HG02943 (cell line): ENCODE measurements at regions not wholly inside any gene's neighbourhood (a gene's known extent, or its start where the extent isn't known, plus 50 kb on each side); places are given as distances from the start of the nearest gene placed in this dataset.

Source experiments
- ATAC-seq: cut with Tn5 transposase; IDR thresholded peaks from one replicate; pipeline ENCODE4 v1.9.1; 2021; ENCODE audit warnings: mild to moderate bottlenecking, low read depth, moderate library complexity; ENCODE audit not compliant: unreplicated experiment

DNA sequence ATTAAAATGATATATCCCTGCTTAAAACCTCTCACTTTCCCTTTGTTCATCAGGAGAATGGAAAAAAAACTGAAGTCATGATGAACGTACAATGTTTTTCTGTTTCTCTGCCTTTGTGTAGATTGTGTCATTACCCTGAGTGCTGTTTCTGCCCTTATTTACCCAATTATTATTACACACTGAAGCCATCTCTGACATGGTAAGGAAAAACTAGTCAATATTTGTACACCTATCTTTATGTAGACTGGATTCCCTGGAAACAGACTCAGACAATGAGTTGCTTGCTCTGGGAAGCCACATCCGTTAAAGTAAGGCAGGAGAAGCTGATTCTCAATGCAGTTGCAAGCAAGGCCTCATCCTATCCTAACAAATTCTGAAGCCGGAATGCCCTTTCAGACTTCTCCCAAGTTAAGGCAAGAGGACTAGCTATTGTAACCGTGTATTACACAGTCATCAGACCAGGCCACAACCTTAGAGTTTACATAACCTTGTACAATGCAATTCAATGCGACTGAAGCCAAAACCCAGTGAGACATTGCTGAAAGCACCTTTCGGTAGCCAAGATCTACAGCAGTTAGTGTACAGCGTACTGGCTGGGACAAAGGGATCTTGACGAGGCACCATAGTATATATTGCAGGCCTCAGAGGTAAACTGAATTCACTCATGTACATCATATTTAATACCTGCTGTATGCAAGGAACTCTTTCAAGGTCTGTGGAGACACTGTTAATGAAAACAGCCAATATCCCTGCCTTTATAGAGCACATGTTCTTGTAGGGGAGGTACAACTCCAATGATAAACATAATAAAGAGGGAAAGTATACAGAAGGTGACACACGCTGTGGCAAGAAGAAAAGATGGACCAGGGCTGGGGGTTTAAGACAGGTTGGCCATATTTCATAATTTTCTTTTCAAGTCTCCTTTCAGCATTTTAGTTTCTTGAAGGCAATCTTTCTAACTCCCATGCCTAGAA, 1040.8 kb upstream of the SEMA6D start:
- no peak for ATAC-seq

DNA sequence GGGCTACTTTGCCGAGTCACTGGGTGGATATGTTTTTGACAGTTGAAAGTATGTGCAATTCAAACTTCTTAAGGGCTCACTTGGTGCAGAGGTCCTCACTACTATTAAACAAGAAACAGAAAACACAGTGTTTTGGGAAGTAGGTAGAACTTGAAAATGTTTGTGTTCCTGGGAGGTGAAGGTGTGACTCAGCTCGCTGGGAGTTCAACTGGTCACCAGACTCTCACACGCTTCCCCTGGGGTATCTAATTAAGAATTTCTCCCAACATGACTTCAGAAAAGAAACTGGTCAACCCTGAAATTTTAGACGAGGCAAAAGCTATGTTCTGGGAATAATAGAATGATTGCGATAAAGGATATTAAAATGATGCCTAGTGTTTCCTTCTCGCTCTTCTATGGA, 1039.8 kb upstream of the SEMA6D start:
- no peak for ATAC-seq

DNA sequence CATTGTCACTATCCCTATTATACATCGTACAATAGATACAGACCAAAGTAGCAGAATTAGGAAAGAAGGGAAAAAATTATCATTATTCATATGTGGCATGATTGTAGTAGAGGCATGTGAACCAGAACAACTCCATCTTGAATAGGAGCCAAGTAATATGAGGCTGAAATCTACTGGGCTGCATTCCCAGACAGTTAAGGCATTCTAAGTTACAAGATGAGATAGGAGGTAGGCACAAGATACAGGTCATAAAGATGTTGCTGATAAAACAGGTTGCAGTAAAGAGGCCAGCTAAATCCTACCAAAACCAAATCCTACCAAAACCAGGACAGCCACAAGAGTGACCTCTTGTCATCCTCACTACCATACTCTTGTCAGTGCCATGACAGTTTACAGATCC, 1035.4 kb upstream of the SEMA6D start:
- no peak for ATAC-seq

DNA sequence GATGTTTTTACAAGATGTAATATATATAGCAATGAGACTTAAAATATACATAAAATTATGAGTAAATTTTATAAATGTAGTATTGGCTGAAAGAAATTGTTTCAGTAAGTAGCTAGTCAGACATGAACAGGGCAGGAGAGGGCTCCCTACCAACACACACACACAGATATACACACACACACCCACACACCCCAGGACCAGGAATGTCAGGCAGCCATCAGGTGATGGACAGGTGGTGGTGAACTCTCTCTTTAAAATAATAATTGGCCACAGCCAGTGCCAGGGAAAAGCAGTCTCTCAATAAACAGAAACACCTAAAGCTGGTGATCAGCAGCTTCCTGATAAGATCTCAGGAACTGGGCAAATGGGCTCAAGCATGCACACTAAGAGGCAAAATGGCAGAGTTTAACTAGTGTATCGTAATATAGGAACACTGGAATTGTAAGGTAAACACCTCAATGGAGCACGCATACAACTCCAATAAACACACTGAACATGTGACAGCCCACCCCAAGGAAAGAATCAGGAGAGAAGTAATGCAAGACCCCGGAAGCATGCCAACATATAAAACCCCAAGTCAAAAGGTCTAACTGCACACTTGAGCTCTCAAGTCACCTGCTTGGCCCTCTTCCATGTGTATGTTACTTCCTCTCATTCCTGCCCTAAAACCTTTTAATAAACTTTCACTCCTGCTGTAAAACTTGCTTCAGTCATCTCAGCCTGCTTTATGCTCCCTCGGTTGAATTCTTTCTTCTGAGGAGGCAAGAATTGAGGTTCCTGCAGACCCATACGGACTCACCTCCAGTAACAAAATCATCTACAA, 1034.1 kb upstream of the SEMA6D start:
- no peak for ATAC-seq

DNA sequence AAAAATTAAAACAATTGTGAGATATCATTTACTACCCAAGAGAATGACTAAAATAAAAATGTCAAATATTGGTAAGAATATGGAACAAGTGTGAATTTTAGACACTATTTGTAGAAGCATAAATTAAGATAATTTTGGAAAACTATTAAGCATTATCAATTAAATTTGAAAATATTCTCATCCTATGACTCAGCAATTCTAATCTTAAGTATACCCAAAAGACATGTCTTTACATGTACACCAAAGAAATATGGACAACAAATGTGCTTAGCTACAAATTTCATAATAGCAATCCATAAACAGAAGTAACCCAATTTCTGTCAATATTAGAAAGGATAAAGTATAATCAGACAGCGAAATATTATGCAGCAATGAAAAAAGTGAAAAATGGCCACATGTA, 1032.2 kb upstream of the SEMA6D start:
- no peak for ATAC-seq

DNA sequence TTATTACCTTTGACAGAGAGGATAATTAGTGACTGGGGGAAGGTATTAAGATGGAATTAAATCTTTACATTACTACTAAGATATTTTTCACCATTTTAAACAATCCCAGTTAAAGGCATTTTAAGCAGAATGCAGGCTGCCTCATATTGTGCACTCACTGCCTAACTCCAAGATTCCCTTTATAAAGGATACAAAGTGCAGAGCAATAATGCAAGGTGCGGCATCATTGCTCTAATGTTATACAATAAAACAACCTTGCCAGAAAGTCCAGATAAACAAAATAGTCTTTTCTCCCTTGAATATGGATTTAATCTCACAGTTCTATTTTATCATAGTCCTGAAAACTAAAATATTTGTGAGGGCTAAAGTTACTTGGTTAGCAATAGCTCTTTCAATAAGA, 1031.6 kb upstream of the SEMA6D start:
- no peak for ATAC-seq

DNA sequence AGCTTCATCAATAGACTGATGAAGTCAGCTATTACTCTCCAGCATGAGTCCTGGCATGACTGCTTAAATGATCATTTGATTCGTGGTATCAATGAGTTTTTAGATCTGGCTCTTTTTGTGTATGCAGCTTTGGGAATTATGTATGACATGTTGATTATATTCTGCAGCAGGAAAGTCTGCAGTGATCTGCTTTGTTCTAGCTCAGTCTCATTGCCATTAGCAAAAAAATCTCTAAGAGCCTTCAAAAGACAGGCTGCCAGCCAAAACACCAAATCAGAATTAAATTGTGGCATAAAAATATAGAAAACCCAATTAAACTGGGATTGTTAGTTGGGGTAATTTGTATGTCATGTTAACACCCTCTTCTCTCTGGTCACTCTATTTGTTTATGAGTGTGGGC, 1021.0 kb upstream of the SEMA6D start:
- ATAC-seq = no peak

DNA sequence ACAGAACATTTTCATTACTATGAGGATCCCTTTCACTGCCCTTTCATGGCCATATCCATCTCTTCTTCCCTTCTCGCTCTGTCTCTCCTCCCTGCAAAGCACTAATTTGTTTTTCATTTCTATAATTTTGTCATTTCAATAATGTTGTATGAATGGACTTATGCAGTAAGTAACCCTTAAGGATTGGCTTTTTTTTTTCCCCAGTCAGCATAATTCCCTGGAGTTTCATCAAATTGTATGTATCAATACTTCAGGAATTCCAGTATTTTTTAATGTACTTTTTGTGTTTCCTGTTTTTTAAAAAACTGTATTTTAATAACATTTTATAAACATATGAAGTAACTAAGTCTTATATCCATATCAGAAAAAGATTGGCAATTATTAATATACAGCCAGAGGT, 1016.0 kb upstream of the SEMA6D start:
- ATAC-seq = no peak

DNA sequence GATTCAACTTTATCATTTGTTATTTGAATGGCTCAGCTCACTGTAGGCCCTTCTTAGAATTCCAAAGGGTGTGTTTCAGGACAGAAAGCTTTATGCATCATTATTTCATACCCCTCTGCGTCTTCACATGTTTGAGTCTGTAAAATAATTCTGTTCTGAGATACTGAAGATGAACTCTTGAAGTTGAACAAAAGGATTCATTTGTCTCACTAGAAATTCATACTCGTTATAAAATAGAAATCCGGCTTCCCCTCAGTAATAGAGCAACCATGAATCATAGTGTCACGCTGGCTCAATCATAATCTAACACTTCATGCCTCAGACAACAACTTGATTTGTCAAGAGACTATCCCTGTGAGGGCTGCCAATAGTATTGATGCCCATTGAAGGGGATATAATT, 1015.4 kb upstream of the SEMA6D start:
- no peak for ATAC-seq

DNA sequence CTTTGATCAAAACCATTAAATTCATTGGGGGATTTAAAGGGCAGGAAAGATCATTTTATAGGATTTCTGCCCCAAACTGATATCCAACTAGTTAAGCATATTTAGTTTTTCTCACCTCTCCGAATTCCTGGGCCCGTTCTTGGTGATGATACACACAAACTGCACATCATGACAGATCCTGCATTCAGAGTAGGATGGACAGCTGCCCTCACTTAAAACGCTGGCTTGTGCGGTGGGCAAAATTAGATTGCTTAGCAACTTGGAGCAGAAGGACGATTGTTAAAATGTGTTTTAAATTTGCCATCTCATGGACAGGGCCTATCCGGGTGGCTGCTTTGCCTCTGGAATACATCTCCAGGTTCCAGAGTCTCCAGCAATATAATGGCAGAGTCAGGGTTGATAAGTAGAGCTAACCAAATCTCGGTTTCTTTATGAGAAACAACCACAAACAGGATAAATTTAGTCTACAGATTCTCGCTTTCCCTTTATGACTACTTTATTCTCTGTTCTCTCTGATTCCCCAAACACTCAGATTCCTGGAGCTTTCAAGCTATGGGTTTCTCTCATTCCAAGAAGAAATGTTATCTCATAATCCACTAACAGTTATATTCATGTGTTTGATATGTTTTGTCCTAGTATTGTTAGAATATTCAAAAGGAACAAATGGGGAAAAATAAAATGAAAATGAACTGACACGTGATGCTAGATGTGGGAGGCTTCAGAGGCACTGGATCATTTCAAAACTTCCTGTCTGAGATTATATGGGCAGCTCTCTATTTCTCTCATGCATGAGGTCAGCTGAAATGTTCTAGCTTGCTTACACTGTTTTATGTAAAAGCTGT, 1014.1 kb upstream of the SEMA6D start:
- no peak for ATAC-seq

DNA sequence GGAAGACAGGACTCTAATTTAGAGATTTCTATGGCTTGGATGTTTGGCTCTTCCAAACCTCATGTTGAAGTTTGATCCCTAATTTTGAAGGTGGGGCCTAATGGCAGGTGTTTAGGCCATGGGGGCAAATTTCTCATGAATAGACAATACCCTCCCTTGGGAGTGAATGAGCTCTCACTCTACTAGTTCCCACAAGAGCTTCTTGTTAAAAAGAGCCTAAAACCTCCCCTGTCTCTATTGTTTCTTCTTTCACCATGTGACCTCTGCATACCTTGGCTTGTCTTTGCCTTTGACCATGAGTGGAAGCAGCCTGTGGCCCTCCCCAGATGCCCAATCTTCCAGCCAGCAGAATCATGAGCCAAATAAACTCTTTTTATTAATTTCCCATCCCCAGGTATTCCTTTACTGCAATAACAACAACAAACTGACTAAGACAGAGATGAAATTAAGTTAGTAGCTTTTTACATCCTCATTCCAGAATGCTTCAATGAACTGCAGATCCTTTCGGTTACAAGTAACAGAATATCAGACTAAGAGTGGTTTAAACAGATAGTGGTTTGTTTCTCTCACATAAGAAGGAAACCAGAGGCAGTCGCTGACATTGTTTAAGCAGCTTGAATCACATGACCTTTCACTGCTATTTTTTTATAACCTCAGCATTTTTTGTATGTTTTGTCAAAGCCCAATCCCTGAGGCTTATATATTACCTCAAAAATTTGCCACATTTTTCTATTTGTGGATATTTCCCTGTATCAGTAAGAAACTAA, 1013.3 kb upstream of the SEMA6D start:
- ATAC-seq = no peak

DNA sequence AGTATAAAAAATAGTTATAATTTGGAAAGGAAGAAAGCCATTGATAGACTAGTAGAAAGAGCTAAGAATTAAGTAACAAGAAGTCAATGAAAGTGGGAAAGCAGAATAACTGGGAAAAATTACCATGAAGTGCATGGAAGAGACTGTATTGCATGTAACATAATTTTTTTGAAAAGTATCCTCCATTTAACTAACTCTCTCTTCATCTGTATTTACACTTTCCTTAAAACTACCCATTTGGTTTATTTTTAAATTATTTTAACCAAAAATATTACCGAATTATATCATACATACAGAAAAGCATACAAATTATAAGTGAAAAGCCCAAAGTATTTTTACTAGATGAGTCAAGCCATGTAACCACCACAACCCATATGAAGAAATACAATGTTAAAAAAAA, 1009.9 kb upstream of the SEMA6D start:
- ATAC-seq = no peak

DNA sequence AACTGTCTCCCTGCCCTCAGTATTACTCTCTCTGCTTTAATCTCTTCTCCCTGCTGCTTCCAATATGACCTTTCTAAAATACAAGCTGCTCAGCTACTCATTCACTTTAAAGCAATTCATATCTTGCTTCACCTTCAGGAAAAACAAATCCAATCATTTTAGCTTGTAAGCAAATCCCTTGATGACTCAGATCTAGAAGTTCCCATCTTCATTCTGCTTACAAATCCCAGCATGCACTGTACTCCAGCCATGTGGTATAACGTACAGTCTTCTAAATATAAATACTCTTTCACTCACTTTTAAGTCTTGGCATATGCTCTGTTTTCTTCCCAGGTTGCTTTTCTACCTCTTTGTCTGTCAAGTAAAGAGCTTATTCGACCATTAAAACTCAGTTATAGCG, 1009.1 kb upstream of the SEMA6D start:
- ATAC-seq = no peak

DNA sequence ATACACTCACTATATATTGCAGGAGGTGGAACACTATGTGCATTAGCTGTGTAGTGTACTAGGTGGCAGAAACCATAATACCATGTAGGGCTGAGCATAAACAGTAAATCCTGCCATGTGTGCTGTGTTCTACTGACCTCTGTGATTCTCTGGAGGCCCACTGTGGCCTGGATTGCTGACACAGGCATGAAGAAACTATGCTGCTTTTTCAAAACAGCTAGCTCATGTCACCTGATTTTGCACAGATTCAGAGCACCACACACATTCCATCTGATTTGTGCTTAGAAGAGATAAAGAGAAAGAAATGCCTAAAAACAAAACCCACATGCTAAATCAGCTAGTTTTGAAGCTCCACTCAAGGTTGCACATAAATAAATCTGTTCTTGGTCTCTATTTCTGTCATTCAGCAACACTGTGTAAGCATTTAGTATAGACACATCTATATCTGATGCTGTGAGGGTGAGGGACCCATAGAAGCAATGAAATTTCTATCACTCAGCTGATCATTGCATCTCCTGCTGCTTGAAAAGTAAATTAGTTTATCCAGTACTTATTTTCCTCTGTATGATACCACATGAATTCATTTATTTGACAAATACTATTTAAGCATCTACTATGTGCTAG, 1007.7 kb upstream of the SEMA6D start:
- ATAC-seq = no peak

DNA sequence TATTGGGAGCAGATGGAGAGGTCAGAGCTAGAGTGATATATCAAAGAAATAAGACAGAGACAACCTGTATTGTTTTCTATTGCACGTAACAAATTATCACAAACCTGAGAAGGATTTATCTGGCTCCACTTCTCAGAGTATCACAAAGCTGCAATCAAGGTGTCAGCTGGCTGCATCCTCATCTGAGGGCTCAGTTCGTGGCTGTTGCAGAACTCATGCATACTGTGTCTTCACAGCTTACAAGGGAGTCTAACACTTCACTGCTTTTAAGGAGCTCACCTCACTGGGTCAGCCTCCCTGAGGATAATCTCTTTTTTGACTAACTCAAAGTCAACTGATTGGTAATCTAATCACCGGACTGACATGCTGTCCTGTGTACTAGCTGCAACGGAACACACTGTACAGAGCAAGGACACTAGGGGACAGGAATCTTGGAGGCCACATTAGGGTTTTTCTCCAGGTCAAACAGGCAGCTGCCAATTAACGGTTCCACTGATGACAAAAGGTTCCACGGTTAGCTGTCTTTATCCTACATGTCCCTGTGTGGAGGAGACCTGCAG, 1006.8 kb upstream of the SEMA6D start:
- no peak for ATAC-seq

DNA sequence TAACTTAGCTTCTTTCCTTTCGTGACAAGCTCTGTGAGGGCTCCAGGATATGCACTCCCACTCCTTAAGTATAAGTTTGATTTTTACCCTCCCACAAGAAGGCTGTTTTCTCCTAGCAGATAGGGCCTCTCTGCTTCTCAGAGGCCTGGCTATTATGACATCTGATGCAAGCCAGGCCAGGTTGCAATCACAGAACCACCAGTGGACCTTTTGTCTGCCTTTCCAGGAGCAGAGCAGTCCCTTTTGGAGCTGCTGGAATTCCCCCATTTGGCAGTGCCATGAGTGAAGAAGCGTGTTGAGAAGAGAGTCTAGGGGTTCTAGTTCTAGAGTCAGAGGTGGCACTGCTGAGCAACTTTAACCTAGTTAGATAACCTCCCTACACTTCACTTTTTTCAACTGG, 1004.3 kb upstream of the SEMA6D start:
- no peak for ATAC-seq

DNA sequence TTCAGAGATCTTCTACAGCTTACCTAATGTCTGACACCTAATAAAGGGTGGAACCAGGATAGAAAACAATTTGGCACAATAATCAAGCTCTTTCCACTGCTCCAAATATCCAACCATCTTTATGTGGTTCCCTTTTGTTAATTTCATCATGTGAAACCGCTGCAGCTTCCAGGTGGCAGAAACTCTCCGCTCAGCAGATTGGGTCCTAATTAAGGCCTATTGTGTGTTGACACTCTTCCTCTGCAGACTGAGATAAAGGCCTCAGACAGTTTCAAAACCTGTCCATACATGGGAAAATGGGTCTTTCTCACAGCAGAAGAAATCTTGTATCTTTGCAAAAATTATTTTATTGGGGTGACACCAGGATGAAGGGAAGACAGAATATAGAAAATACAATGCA, 1002.4 kb upstream of the SEMA6D start:
- no peak for ATAC-seq

DNA sequence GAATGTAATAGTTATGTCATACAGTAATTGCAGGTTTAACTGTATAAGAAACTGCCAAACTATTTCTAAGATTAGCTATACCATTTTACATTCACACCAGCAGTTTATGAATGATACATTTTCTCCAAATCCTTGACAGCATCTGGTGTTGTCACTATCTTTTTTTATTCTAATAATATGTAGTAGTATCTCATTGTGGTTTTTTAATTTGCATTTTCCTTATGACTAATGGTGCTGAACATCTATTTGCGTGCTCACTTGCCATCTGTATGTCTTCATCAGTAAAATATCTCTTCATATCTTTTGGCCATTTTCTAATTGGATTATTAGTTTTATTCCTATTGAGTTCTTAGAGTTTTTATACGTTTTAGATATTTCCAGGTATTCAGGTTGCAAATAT, 994.0 kb upstream of the SEMA6D start:
- ATAC-seq = no peak

DNA sequence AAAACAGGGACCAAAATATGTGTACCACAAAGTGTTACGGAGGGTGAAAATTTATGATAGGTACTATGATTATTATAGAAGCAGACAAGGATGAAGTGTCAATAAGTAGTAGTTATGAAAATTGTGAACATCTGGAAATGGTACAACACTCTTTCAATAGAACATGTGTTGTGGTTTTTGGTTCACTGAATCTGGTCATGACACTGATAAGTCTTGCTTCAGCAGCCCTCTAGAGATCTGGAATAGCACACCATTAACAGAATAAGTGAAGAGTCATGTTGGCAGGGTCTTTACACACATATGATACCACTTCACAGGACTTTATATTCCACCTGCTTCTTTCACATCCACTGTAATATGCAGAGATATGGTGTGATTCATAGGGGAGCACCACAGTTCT, 985.2 kb upstream of the SEMA6D start:
- no peak for ATAC-seq
